ENCODE measurements at regions not wholly inside any gene's neighbourhood (a gene's known extent, or its start where the extent isn't known, plus 50 kb on each side); places are given as distances from the start of the nearest gene placed in this dataset.
"Not testable (repeated sequence)": the region's sequence is repeated elsewhere in the genome, so short reads cannot be mapped to it uniquely, and the experiment has no call there.

DNA sequence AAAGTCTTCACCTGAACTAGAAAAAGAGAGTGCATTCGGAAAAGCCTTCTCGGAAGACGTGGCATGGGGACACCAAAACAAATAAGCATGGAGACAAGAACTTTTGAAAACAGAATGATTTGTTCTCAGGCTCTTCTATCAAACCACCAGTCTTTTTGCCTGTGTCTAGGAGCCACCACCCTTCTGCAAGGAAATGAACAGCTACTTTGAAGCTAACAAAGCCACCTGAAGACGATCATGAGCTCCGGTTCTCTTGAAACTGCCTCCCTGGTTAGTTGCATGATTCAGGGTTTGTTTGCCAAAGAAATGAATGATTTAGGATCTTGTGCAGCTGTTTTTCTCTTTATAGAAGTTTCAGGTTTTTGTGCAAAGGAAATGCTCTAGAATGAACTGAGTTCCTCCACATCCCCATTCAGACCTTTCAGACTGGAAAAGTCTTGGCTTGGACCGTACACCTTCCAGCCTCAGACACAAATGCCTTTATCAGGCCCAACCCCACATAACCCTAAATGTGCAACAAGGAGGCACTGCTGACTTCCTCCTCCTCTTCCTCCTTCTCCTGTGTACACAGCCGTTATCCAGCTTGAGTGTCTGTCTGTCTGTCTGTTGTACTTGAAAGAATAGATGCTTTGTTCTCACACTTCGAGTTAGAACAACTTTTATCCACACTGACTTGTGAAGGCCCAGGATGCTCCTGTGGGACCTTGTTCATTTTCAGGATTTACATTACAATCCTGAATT, 334.8 kb upstream of the KLF3 start:
- peaks cover 0 to 3% of the 10 kb centered on the region in 2 donors for H3K4me1 Mint-ChIP-seq
- H3K27me3 Mint-ChIP-seq (ENCODE audit: low read depth in 3 of 3), result peaks cover 0 to 2% (median 2%) of the 10 kb centered on the region in 3 donors
- H3K4me3 Mint-ChIP-seq, result no peak overlapping the region
- peaks cover 0 to 1% (median 0%) of the 10 kb centered on the region in 6 donors for H3K9me3 Mint-ChIP-seq
- no peak for DNase-seq
- peaks cover 0 to 6% (median 0%) of the 10 kb centered on the region in 3 donors for H3K36me3 Mint-ChIP-seq
- H3K27ac Mint-ChIP-seq, result no peak overlapping the region

GRCh38 chr4:38330321-38330720, 333.7 kb upstream of the KLF3 start:
- Mint-ChIP-seq H3K36me3 (peaks cover 0 to 6% (median 0%) of the 10 kb centered on the region in 3 donors), H3K4me3 (no peak overlapping the region), H3K9me3 (peaks cover 0 to 1% (median 0%) of the 10 kb centered on the region in 6 donors), H3K27me3 (ENCODE audit: low read depth in 3 of 3) (peaks cover 0 to 2% (median 2%) of the 10 kb centered on the region in 3 donors), H3K4me1 (peaks cover 7 to 8% of the 10 kb centered on the region in 2 donors), H3K27ac (peak overlapping the region in 1 of 6 donors; percentile 11)
- DNase-seq, result no peak

DNA sequence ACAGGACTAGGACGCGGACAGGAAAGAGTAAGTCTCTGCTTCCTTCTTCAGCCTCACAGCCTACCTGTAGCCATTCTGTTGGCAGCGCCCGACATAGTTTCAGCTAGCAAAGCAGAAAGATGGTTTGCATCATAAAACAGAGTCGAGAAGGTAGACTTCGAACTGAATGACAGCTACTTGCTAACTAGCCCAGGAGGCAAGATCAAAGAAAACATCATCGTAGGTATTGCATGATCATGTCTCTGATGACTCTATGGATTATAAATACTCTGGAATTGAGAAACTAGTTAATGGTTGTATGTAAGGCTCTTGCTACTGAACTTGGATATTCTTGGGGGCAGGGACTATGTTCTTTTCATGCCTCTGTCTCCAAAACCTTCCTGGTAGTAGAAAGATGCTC, 333.1 kb upstream of the KLF3 start:
- no peak for DNase-seq
- Mint-ChIP-seq H3K9me3 (peaks cover 0 to 1% (median 0%) of the 10 kb centered on the region in 6 donors), H3K4me3 (no peak overlapping the region), H3K4me1 (peaks cover 10% of the 10 kb centered on the region in 2 donors), H3K27me3 (ENCODE audit: low read depth in 3 of 3) (peaks cover 0 to 2% (median 2%) of the 10 kb centered on the region in 3 donors), H3K36me3 (peaks cover 0 to 3% (median 0%) of the 10 kb centered on the region in 3 donors), H3K27ac (no peak overlapping the region)

GRCh38 chr4:38332699-38333098, 331.3 kb upstream of the KLF3 start:
- H3K36me3 Mint-ChIP-seq, result peaks cover 0 to 6% (median 2%) of the 10 kb centered on the region in 3 donors
- DNase-seq, result no peak
- H3K4me3 Mint-ChIP-seq, result no peak overlapping the region
- H3K27ac Mint-ChIP-seq, result no peak overlapping the region
- peaks cover 0 to 2% (median 2%) of the 10 kb centered on the region in 3 donors for H3K27me3 Mint-ChIP-seq (ENCODE audit: low read depth in 3 of 3)
- H3K4me1 Mint-ChIP-seq, result peaks cover 10% of the 10 kb centered on the region in 2 donors
- H3K9me3 Mint-ChIP-seq, result peaks cover 2 to 8% (median 3%) of the 10 kb centered on the region in 6 donors

DNA sequence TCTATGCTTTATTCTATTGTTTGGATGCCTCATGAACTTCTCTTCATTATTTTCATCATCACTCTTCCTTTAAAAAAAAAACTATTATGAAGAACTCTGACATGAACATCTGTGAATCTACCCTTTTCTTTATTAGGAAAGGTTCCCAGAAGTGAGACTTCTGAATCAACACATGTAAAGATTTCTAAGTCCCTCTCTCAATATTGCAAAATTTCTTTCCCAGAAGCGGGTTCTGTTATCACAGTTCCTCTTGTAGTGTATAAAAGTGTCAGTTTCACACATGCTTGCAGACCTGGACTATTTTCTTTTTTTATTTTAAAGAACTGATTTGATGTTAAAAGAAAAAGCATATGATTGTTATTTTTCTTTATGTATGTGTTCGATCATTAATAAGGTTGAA, 330.8 kb upstream of the KLF3 start:
- H3K27ac Mint-ChIP-seq, result no peak overlapping the region

DNA sequence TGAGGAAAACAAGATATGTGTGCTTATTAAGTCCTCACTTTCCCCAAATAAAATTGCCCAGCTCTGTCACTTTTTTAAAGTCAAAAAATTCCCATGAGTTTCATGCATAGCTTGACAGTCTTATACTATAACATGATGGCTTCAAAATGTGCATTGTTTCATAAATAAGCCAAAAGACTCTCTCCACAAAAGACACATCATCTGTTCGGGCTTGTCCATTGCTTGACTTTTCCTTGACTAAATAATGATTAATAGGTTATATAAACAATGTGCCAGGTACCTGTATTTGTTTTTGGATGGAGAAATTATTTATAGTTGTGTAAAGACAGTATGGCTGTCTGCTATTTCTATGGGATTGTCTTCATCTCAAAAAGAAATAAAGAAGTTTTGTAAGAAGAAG, 329.2 kb upstream of the KLF3 start:
- DNase-seq, result no peak
- Mint-ChIP-seq H3K27ac (no peak overlapping the region), H3K9me3 (peaks cover 20 to 29% (median 23%) of the 10 kb centered on the region in 6 donors), H3K27me3 (ENCODE audit: low read depth in 3 of 3) (peaks cover 0 to 6% (median 2%) of the 10 kb centered on the region in 3 donors), H3K4me1 (peaks cover 8 to 10% of the 10 kb centered on the region in 2 donors), H3K36me3 (peaks cover 15 to 26% (median 15%) of the 10 kb centered on the region in 3 donors), H3K4me3 (peak overlapping the region in 1 of 5 donors; percentile 5)

More for the DNA sequence above, 330.8 kb upstream of the KLF3 start:
- DNase-seq, result no peak
- no peak overlapping the region for H3K4me3 Mint-ChIP-seq
- H3K4me1 Mint-ChIP-seq, result peaks cover 10% of the 10 kb centered on the region in 2 donors
- peaks cover 7 to 13% (median 8%) of the 10 kb centered on the region in 6 donors for H3K9me3 Mint-ChIP-seq
- H3K36me3 Mint-ChIP-seq, result peaks cover 5 to 11% (median 7%) of the 10 kb centered on the region in 3 donors
- peaks cover 0 to 4% (median 2%) of the 10 kb centered on the region in 3 donors for H3K27me3 Mint-ChIP-seq (ENCODE audit: low read depth in 3 of 3)

DNA sequence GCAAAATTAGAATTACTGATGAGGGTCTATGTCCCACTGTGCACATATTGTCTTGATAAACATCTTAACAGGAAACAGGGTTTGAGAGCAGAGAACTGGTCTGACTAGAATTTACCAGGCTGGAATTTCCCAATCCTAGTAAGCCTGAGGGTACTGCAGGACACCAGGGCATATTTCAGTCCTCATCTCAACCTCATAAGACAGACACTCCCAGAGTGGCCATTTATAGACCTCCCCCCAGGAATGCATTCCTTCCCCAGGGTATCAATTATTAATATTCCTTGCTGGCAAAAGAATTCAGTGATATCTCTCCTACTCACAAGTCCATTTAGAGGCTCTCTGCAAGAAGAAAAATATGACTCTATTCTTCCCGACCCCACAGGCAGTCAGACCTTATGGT, 325.1 kb upstream of the KLF3 start:
- H3K27me3 Mint-ChIP-seq (ENCODE audit: low read depth in 3 of 3); H3K27ac Mint-ChIP-seq: not testable (repeated sequence)
- H3K4me1 Mint-ChIP-seq, result peaks cover 8 to 10% of the 10 kb centered on the region in 2 donors

DNA sequence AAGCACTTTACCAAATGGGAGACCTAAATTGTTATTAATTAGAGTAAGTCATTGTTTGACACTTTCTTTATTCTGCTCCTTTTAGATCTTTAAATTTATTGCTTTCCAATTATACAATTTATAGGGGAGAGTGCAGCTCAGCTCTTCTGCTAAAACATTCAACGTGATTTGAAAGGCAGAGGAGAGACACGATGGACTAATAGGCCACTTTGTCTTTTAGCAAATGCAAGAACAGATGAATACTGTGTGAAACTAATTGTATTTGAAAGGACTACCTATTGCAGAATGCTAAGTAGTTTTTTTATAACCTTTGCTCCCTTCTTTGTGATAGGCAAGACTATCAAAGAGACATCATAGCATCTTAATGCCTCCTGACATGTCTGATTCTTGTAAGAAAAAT, 320.4 kb upstream of the KLF3 start:
- peaks cover 12 to 20% (median 13%) of the 10 kb centered on the region in 6 donors for H3K9me3 Mint-ChIP-seq
- no peak overlapping the region for H3K27ac Mint-ChIP-seq
- DNase-seq, result no peak
- H3K36me3 Mint-ChIP-seq, result peaks cover 5 to 10% (median 9%) of the 10 kb centered on the region in 3 donors
- no peaks in the 10 kb centered on the region for H3K4me1 Mint-ChIP-seq
- peaks cover 0 to 3% (median 2%) of the 10 kb centered on the region in 3 donors for H3K27me3 Mint-ChIP-seq (ENCODE audit: low read depth in 3 of 3)
- no peak overlapping the region for H3K4me3 Mint-ChIP-seq

More for the DNA sequence above, 325.1 kb upstream of the KLF3 start:
- not testable (repeated sequence) for DNase-seq, H3K4me3 Mint-ChIP-seq
- H3K36me3 Mint-ChIP-seq, result peaks cover 15 to 26% (median 15%) of the 10 kb centered on the region in 3 donors
- peaks cover 22 to 34% (median 24%) of the 10 kb centered on the region in 6 donors for H3K9me3 Mint-ChIP-seq

DNA sequence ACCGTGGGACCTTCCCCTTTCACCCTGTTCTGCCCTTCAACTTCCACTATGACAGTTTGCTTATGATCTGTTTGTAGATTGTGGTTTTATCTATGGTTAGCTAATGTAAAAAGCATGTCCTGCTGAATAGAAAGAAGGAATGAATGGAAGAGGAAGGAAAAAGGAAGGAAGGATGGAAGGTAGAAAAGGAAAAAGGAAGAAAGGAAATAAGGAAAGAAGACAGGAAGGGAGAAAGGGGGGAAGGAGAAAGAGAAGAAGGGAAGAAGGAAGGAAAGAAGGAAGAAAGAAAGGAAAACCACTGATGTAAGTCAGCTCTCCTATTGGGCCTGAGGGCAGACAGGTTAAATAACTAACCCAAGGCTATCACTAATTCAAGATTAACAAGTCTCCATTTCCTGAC, 319.1 kb upstream of the KLF3 start:
- peaks cover under 1 to 3% (median 2%) of the 10 kb centered on the region in 3 donors for H3K27me3 Mint-ChIP-seq (ENCODE audit: low read depth in 3 of 3)
- H3K27ac Mint-ChIP-seq, result no peak overlapping the region
- DNase-seq, result no peak
- H3K9me3 Mint-ChIP-seq, result peaks cover 0 to 7% (median 2%) of the 10 kb centered on the region in 6 donors
- peaks cover 0 to 3% (median 0%) of the 10 kb centered on the region in 3 donors for H3K36me3 Mint-ChIP-seq
- H3K4me3 Mint-ChIP-seq, result no peak overlapping the region
- H3K4me1 Mint-ChIP-seq, result no peaks in the 10 kb centered on the region

- no peak overlapping the region for H3K4me3 Mint-ChIP-seq
- peaks cover 1 to 4% (median 3%) of the 10 kb centered on the region in 3 donors for H3K36me3 Mint-ChIP-seq
- peaks cover 4 to 5% (median 4%) of the 10 kb centered on the region in 3 donors for H3K27me3 Mint-ChIP-seq (ENCODE audit: low read depth in 3 of 3)
- H3K4me1 Mint-ChIP-seq, result no peaks in the 10 kb centered on the region
- peaks cover 0 to 8% (median 5%) of the 10 kb centered on the region in 6 donors for H3K9me3 Mint-ChIP-seq
- H3K27ac Mint-ChIP-seq, result no peak overlapping the region
- DNase-seq, result no peak
Observed at GRCh38 chr4:38347251-38347650, 316.7 kb upstream of the KLF3 start.

DNA sequence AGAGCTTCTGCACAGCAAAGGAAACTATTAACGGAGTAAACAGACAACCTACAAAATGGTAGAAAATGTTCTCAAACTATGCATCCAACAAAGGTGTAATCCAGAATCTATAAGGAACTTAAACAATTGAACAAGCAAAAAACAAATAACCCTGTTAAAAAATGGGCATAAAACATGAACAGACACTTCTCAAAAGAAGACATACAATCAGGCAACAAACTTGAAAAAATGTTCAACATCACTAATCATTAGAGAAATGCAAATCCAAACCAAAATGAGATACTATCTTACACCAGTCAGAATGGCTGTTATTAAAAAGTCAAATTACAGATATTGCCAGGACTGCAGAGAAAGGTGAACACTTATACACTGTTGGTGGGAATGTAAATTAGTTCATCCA, 309.6 kb upstream of the KLF3 start:
- no peak overlapping the region for H3K4me3 Mint-ChIP-seq
- H3K36me3 Mint-ChIP-seq, result peaks cover 0 to 6% (median 4%) of the 10 kb centered on the region in 3 donors
- H3K9me3 Mint-ChIP-seq, result peaks cover 0 to 11% (median 5%) of the 10 kb centered on the region in 6 donors
- no peak overlapping the region for H3K27ac Mint-ChIP-seq
- H3K4me1 Mint-ChIP-seq, result no peaks in the 10 kb centered on the region
- no peak for DNase-seq
- H3K27me3 Mint-ChIP-seq (ENCODE audit: low read depth in 3 of 3), result peaks cover 2 to 6% (median 4%) of the 10 kb centered on the region in 3 donors

DNA sequence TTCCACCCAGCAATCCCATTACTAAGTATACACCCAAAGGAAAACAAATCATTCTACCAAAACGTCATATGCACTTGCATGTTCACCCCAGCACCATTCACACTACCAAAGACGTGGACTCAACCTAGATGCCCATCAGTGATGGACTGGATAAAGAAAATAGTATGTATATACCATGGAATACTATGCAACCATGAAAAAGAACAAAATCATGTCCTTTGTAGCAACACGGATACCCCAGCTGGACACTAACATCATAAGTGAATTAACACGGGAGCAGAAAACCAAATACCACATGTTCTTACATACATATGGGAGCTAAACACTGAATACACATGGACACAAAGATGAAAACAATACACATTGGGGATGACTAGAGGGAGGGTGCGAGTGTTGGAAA, 309.1 kb upstream of the KLF3 start:
- Mint-ChIP-seq H3K27me3 (ENCODE audit: low read depth in 3 of 3) (peaks cover 2 to 6% (median 4%) of the 10 kb centered on the region in 3 donors), H3K4me1 (no peaks in the 10 kb centered on the region), H3K36me3 (peaks cover 0 to 6% (median 4%) of the 10 kb centered on the region in 3 donors), H3K9me3 (peaks cover 0 to 11% (median 5%) of the 10 kb centered on the region in 6 donors), H3K27ac (no peak overlapping the region), H3K4me3 (no peak overlapping the region)
- no peak for DNase-seq

DNA sequence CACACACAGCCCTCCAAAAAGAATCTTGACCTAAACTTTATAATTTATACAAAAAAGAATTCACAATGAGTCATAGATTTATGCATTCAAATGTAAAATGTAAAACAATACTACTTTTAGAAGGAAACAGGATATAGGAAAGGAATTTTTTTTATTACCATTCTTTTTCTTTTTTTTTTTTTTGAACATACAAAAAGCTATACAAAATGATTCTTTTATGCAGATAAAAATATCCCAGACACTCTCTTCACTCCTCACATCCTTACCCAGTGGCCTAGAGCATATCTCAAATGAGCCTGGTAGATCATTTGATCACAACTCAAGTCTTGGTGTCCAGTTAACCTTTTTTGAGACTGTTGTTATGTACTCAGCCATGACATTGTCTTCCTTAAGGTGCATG, 307.3 kb upstream of the KLF3 start:
- Mint-ChIP-seq H3K27ac (no peak overlapping the region), H3K4me3 (no peak overlapping the region), H3K36me3 (peaks cover 0 to 6% (median 0%) of the 10 kb centered on the region in 3 donors)

GRCh38 chr4:38357546-38357945, 306.5 kb upstream of the KLF3 start:
- H3K4me3 Mint-ChIP-seq, result no peak overlapping the region
- H3K4me1 Mint-ChIP-seq, result no peaks in the 10 kb centered on the region
- H3K36me3 Mint-ChIP-seq, result peaks cover 0 to 2% (median 0%) of the 10 kb centered on the region in 3 donors
- peaks cover 0 to 4% (median 2%) of the 10 kb centered on the region in 6 donors for H3K9me3 Mint-ChIP-seq
- no peak overlapping the region for H3K27ac Mint-ChIP-seq
- H3K27me3 Mint-ChIP-seq (ENCODE audit: low read depth in 3 of 3), result peaks cover 0 to 2% (median 1%) of the 10 kb centered on the region in 3 donors
- no peak for DNase-seq

More for the DNA sequence above, 307.3 kb upstream of the KLF3 start:
- H3K4me1 Mint-ChIP-seq, result no peaks in the 10 kb centered on the region
- peaks cover under 1 to 3% (median 2%) of the 10 kb centered on the region in 3 donors for H3K27me3 Mint-ChIP-seq (ENCODE audit: low read depth in 3 of 3)
- H3K9me3 Mint-ChIP-seq, result peaks cover 0 to 7% (median 2%) of the 10 kb centered on the region in 6 donors
- DNase-seq, result no peak
